ENCODE measurements at regions not wholly inside any gene's neighbourhood (a gene's known extent, or its start where the extent isn't known, plus 50 kb on each side); places are given as distances from the start of the nearest gene placed in this dataset.

DNA sequence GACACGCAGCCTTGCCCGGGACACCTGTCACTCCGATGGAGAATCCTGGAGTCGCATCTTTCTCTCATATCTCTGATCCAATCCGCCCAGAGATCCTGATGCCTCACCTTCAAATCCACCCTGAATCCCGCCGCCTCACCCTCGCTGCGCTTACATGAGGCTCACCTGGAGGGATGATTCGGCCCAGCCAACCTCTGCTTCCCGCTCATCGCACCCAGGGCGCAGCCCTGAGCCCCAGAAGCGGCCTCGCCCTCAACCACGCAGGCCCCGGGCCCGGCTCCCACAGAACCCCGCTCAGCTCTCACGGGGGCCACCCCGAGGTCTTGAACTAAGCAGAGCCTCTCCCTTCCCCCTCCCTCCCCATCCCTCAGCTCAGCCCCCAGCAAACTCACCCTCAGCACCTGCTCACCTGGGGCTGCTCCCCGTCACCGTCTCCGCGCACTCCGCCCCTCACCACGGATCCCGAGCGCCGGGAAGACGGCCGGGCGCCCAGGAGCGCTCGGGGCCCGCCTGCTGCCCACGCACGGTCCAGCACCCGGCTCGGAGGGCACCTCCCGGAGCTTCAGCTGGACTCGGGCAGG lies 160.0 kb downstream of the NDUFA10 start:
- intact Hi-C loops (cut with DNase I), result no loop called here
- TF ChIP-seq CTCF (IDR thresholded peaks at IDR 0.05) (no peak), POLR2A (IDR thresholded peaks at IDR 0.05) (no peak)
- 87 to 94% methylated on average over 29 to 42 of the region's 42 CpGs for WGBS, 2 donors
- DNase-seq (no peak), ATAC-seq (no peak)
- Histone ChIP-seq H3K36me3 (replicated peaks in 1 of 2; ENCODE audit: insufficient read depth in 1 of 2, low read depth in 2 of 2) (no peaks in the 10 kb centered on the region), H3K27ac (no peak overlapping the region), H3K9me3 (no peaks in the 10 kb centered on the region), H3K27me3 (no peaks in the 10 kb centered on the region), H3K4me1 (no peaks in the 10 kb centered on the region), H3K4me3 (no peak overlapping the region)

GRCh38 chr2:239864247-239865058 lies 160.7 kb downstream of the NDUFA10 start:
- ATAC-seq (no peak), DNase-seq (no peak)
- 77 to 87% methylated on average over 18 to 26 of the region's 26 CpGs for WGBS, 2 donors
- Histone ChIP-seq H3K4me3 (no peak overlapping the region), H3K27me3 (no peaks in the 10 kb centered on the region), H3K4me1 (no peaks in the 10 kb centered on the region), H3K9me3 (no peaks in the 10 kb centered on the region), H3K27ac (no peak overlapping the region), H3K36me3 (replicated peaks in 1 of 2; ENCODE audit: insufficient read depth in 1 of 2, low read depth in 2 of 2) (no peaks in the 10 kb centered on the region)
- TF ChIP-seq POLR2A (IDR thresholded peaks at IDR 0.05) (no peak), CTCF (IDR thresholded peaks at IDR 0.05) (no peak)
- intact Hi-C loops (cut with DNase I), result no loop called here

- no peaks in the 10 kb centered on the region for H3K36me3 ChIP-seq (replicated peaks in 1 of 2; ENCODE audit: insufficient read depth in 1 of 2, low read depth in 2 of 2)
- intact Hi-C loops (cut with DNase I), result no loop called here
- H3K27me3 ChIP-seq, result no peaks in the 10 kb centered on the region
- no peak overlapping the region for H3K4me3 ChIP-seq
- DNase-seq (no peak), ATAC-seq (no peak)
- no peaks in the 10 kb centered on the region for H3K9me3 ChIP-seq
- WGBS, 2 donors, result 54% methylated on average over 7 of the region's 7 CpGs
- H3K27ac ChIP-seq, result no peak overlapping the region
- TF ChIP-seq CTCF (IDR thresholded peaks at IDR 0.05) (no peak), POLR2A (IDR thresholded peaks at IDR 0.05) (no peak)
- H3K4me1 ChIP-seq, result no peaks in the 10 kb centered on the region
These were observed 162.5 kb downstream of the NDUFA10 start for GRCh38 chr2:239862613-239863012.

- DNase-seq (no peak), ATAC-seq (no peak)
- Histone ChIP-seq H3K9me3 (no peaks in the 10 kb centered on the region), H3K36me3 (replicated peaks in 1 of 2; ENCODE audit: insufficient read depth in 1 of 2, low read depth in 2 of 2) (no peaks in the 10 kb centered on the region), H3K27ac (no peak overlapping the region), H3K4me3 (no peak overlapping the region), H3K4me1 (no peaks in the 10 kb centered on the region), H3K27me3 (no peaks in the 10 kb centered on the region)
- WGBS, 2 donors, result 17 to 38% methylated on average over 5 of the region's 5 CpGs
- TF ChIP-seq POLR2A (IDR thresholded peaks at IDR 0.05), result no peak
- TF ChIP-seq CTCF (IDR thresholded peaks at IDR 0.05), result no peak
- intact Hi-C loops (cut with DNase I), result no loop called here
These were observed 167.0 kb downstream of the NDUFA10 start for GRCh38 chr2:239858179-239858578.

DNA sequence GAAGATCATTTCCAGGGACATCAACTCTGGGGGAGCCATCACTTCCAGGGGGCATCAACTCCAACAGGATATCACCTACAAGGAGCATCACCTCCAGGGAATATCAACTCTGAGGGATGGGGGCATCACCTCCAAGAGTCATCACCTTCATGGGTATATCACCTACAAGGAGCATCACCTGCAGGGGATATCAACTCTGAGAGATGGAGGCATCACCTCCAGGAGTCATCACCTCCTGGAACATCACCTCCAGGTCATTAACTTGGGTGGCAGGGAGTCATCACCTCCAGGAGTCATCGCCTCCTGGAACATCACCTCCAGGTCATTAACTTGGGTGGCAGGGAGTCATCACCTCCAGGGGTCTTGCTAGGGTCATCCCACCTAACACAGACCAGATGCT lies 167.6 kb downstream of the NDUFA10 start:
- H3K27ac ChIP-seq, result no peak overlapping the region
- 92 to 100% methylated on average over 1 of the region's 1 CpG for WGBS, 2 donors
- H3K27me3 ChIP-seq, result no peaks in the 10 kb centered on the region
- no peak for ATAC-seq
- no peak for DNase-seq
- no peak for TF ChIP-seq POLR2A (IDR thresholded peaks at IDR 0.05)
- TF ChIP-seq CTCF (IDR thresholded peaks at IDR 0.05), result no peak
- no peaks in the 10 kb centered on the region for H3K36me3 ChIP-seq (replicated peaks in 1 of 2; ENCODE audit: insufficient read depth in 1 of 2, low read depth in 2 of 2)
- intact Hi-C loops (cut with DNase I), result no loop called here
- no peaks in the 10 kb centered on the region for H3K4me1 ChIP-seq
- H3K9me3 ChIP-seq, result no peaks in the 10 kb centered on the region
- H3K4me3 ChIP-seq, result no peak overlapping the region
